HL-60/S4 treated with phorbol 12-myristate 13-acetate at 8.2 ng/mL for 4 days and 3 days (cell line): ENCODE measurements at regions not wholly inside any gene's neighbourhood (a gene's known extent, or its start where the extent isn't known, plus 50 kb on each side); places are given as distances from the start of the nearest gene placed in this dataset.

Experiments used
- in situ Hi-C: fragments of 300-500 bp; cut with MboI; formaldehyde crosslinking; loops from 2 replicates; pipeline ENCODE4 v1.15.0; 2022; ENCODE audit warnings: low sequenced_read_pairs

DNA sequence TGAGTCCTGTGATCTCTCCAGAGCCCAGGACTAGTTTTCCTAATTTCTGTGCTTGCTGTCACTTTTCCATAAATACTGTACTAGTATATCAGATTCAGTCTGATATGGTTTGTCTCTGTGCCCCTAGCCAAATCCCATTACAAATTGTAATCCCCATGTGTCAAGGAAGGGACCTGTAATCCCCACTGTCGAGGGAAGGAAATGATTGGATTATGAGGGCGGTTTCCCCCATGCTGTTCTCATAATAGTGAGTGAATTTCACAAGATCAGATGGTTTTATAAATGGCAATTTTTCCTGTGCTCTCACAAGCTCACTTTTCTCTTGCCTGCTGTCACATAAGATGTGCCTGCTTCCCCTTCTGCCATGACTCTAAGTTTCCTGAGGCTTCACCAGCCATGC lies 54.8 kb upstream of the IFRD1 start:
- in situ Hi-C loops = no loop called here

- in situ Hi-C loops = no loop called here
These were observed 54.4 kb upstream of the IFRD1 start for GRCh38 chr7:112395893-112396292.

DNA sequence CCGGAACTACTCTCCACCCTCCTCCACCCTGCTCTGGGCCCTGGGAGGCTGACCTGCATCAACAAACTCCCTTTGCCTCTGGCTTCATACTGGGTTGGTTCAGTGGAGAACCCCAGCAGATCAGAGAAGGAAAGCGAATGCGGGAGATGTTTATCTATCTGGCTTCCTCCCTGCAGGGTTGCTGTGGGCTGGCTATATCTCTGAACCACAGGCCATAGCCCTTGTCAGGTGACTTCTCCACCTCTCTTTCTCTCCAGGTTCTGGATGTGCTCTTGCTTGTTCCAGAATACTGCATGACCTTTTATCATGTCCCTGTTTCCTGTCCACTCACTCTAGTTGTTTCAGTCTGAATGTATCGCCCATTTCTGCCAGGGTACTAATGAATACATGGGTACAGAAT lies 51.7 kb upstream of the IFRD1 start:
- in situ Hi-C loops = no loop called here

DNA sequence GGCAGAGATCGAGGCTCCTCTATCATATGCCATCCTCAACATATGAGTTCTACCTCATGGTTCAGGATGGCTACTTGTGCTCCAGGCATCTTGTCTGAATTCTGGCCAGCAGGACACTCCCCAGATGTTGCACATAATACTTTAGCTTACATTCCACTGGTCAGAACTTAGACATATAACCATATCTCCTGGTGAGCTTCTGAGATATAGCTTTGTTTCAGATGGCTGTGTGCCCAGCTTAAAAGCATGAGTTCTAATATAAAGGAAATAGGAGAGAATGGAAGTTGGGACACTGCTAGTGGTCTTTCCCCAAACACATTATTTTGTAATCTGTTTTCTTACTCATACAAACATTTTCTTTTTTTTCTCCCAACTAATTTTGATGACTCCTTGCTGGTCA lies 50.8 kb upstream of the IFRD1 start:
- in situ Hi-C loops = no loop called here

DNA sequence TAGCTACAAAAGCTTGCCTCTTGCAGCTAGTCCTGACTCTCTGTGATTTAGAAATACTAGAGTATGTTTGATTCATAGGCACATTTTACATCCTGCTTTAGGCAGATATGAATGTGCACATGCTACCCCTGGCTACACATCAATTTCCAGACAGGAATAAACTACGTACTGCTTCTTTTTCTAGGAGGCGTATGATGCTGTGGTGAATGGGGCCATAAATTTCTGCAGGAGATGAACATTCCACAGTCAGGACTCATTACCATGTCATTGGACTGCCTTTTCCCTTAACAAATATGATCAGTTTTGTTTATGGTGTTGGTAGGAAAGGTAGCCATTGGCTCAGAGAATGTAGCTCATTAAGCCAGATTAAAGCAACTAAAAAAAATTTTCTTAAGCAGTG lies 50.1 kb upstream of the IFRD1 start:
- in situ Hi-C loops = loop anchor here (25.0 kb wide), 1 partner anchor 663 kb away; no protein-coding TSS in a partner anchor
